ENCODE measurements at regions not wholly inside any gene's neighbourhood (a gene's known extent, or its start where the extent isn't known, plus 50 kb on each side); places are given as distances from the start of the nearest gene placed in this dataset.

GRCh38 chr15:95469496-95470000 lies 861.0 kb upstream of the NR2F2 start:
- Histone ChIP-seq H3K9me2 (replicated peaks; ENCODE audit: control insufficient read depth, low read length) (no peaks in the 10 kb centered on the region), H3K4me1 (ENCODE audit: control insufficient read depth, low read length) (no peaks in the 10 kb centered on the region), H3F3A (ENCODE audit: control insufficient read depth, insufficient read depth) (no peaks in the 10 kb centered on the region), H4K20me1 (ENCODE audit: control insufficient read depth, insufficient read depth, low read depth, low read length) (no peaks in the 10 kb centered on the region), H3K27me3 (ENCODE audit: control insufficient read depth, low read length) (no peaks in the 10 kb centered on the region), H3K27ac (ENCODE audit: low read depth, low read length) (no peak overlapping the region), H3K4me3 (ENCODE audit: low read length) (no peak overlapping the region), H3K79me2 (ENCODE audit: control insufficient read depth, low read length) (no peaks in the 10 kb centered on the region), H3K36me3 (ENCODE audit: control insufficient read depth, low read length) (no peaks in the 10 kb centered on the region), H3K9me3 (ENCODE audit: control insufficient read depth, insufficient read depth, low read length) (no peaks in the 10 kb centered on the region; the same call in 1 of the 2 replicates), H3K4me2 (ENCODE audit: low read length) (no peak overlapping the region)
- TF ChIP-seq CTCF (IDR thresholded peaks at IDR 0.05; ENCODE audit: low read depth, low read length, poor library complexity, severe bottlenecking) (no peak), EZH2phosphoT487 (IDR thresholded peaks at IDR 0.05; ENCODE audit: borderline replicate concordance, low read length) (no peak)

GRCh38 chr15:95470529-95470928 lies 860.0 kb upstream of the NR2F2 start:
- Histone ChIP-seq H3K9me3 (ENCODE audit: control insufficient read depth, insufficient read depth, low read length) (no peaks in the 10 kb centered on the region; the same call in 1 of the 2 replicates), H3K4me3 (ENCODE audit: low read length) (no peak overlapping the region), H3F3A (ENCODE audit: control insufficient read depth, insufficient read depth) (no peaks in the 10 kb centered on the region), H3K27ac (ENCODE audit: low read depth, low read length) (no peak overlapping the region), H3K79me2 (ENCODE audit: control insufficient read depth, low read length) (no peaks in the 10 kb centered on the region), H3K4me1 (ENCODE audit: control insufficient read depth, low read length) (no peaks in the 10 kb centered on the region), H3K9me2 (replicated peaks; ENCODE audit: control insufficient read depth, low read length) (no peaks in the 10 kb centered on the region), H3K36me3 (ENCODE audit: control insufficient read depth, low read length) (no peaks in the 10 kb centered on the region), H3K27me3 (ENCODE audit: control insufficient read depth, low read length) (no peaks in the 10 kb centered on the region), H3K4me2 (ENCODE audit: low read length) (no peak overlapping the region), H4K20me1 (ENCODE audit: control insufficient read depth, insufficient read depth, low read depth, low read length) (no peaks in the 10 kb centered on the region)
- TF ChIP-seq CTCF (IDR thresholded peaks at IDR 0.05; ENCODE audit: low read depth, low read length, poor library complexity, severe bottlenecking), result no peak
- no peak for TF ChIP-seq EZH2phosphoT487 (IDR thresholded peaks at IDR 0.05; ENCODE audit: borderline replicate concordance, low read length)

DNA sequence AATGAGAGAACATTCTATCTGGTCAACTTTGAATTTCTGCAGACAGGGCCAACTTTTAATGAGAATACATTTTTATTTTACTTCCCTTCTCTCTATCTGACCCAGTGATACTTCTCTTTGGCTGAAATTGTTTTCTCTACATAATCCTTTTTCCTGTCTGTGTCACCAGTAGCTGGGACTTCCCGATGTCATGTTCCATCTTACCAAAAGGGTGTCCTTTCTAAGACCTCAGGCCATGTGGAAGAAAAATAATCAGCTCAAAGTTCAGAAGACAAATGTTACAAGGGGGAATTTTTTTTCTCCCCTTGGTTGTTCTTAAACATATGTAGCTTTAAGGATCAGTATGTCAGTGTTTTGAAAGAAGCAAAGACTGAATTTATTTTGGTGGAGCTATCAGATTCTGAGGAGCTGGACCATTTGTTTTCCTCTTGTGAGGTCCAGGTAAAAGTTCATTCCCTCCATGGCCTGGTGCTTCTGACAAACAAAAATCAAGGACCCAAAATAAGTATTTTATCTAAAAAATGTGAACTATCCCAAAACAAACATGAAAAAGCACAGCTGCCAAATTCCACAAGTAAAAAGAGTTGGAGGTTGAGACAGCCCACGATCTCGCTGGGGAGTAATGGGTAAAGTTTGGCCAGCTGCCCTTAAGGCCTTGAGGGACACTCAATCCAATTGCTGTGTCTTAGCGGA lies 859.4 kb upstream of the NR2F2 start:
- no peak overlapping the region for H3K4me2 ChIP-seq (ENCODE audit: low read length)
- H3K27ac ChIP-seq (ENCODE audit: low read depth, low read length), result no peak overlapping the region
- no peaks in the 10 kb centered on the region for H4K20me1 ChIP-seq (ENCODE audit: control insufficient read depth, insufficient read depth, low read depth, low read length)
- H3K36me3 ChIP-seq (ENCODE audit: control insufficient read depth, low read length), result no peaks in the 10 kb centered on the region
- no peaks in the 10 kb centered on the region for H3K79me2 ChIP-seq (ENCODE audit: control insufficient read depth, low read length)
- no peaks in the 10 kb centered on the region for H3F3A ChIP-seq (ENCODE audit: control insufficient read depth, insufficient read depth)
- no peaks in the 10 kb centered on the region; the same call in 1 of the 2 replicates for H3K9me3 ChIP-seq (ENCODE audit: control insufficient read depth, insufficient read depth, low read length)
- H3K27me3 ChIP-seq (ENCODE audit: control insufficient read depth, low read length), result no peaks in the 10 kb centered on the region
- no peaks in the 10 kb centered on the region for H3K4me1 ChIP-seq (ENCODE audit: control insufficient read depth, low read length)
- TF ChIP-seq EZH2phosphoT487 (IDR thresholded peaks at IDR 0.05; ENCODE audit: borderline replicate concordance, low read length), result no peak
- no peak for TF ChIP-seq CTCF (IDR thresholded peaks at IDR 0.05; ENCODE audit: low read depth, low read length, poor library complexity, severe bottlenecking)
- no peak overlapping the region for H3K4me3 ChIP-seq (ENCODE audit: low read length)
- no peaks in the 10 kb centered on the region for H3K9me2 ChIP-seq (replicated peaks; ENCODE audit: control insufficient read depth, low read length)

Data from DOHH2 (cell line).